GM12873 (cell line): ENCODE measurements at regions not wholly inside any gene's neighbourhood (a gene's known extent, or its start where the extent isn't known, plus 50 kb on each side); places are given as distances from the start of the nearest gene placed in this dataset.

Source experiments
- TF ChIP-seq, protein P1 (sequence below): IDR thresholded peaks from 2 replicates; pipeline ENCODE4 v1.5.1; 2012; ENCODE audit warnings: low read depth, mild to moderate bottlenecking, moderate library complexity, low read length, control low read depth; ENCODE audit not compliant: insufficient read depth; ENCODE audit errors: missing control alignments

DNA sequence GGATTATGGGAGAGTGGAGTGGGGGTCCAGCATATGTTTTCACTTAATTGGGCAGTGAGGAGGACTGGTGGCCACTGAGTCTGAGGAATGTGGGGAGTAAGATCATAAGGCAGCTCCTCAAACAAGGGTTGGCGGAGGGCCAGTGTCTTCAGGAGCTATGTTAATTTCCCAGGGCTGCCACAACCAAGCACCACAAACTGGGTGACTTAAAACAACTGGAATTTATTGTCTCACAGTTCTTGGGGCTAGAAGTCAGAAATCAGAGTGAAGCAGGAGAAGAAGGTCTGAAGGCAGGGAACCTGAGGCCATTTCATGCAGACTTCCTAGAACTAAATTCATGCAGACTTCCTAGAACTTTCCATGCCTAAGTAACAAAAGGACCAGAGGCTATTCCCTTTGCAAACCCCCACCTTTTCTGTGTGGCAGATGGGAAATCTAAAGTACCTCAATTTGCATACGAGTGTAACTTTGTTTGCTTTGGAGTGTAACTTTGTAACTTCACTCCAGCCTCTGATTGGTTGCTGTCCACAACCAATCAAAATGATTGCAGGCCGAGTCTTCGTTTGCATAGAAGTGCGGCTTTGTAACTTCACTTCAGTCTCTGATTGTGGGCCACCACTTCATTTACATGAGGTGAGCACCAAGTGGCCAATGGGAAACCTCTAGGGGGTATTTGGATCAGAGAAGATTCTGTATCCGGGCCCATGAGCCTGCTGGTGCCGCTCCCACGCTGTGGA lies 50.5 kb upstream of the ZBED5 start:
- TF ChIP-seq, protein P1, sequence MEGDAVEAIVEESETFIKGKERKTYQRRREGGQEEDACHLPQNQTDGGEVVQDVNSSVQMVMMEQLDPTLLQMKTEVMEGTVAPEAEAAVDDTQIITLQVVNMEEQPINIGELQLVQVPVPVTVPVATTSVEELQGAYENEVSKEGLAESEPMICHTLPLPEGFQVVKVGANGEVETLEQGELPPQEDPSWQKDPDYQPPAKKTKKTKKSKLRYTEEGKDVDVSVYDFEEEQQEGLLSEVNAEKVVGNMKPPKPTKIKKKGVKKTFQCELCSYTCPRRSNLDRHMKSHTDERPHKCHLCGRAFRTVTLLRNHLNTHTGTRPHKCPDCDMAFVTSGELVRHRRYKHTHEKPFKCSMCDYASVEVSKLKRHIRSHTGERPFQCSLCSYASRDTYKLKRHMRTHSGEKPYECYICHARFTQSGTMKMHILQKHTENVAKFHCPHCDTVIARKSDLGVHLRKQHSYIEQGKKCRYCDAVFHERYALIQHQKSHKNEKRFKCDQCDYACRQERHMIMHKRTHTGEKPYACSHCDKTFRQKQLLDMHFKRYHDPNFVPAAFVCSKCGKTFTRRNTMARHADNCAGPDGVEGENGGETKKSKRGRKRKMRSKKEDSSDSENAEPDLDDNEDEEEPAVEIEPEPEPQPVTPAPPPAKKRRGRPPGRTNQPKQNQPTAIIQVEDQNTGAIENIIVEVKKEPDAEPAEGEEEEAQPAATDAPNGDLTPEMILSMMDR, result no peak
